Panc1 (cell line): ENCODE measurements at regions not wholly inside any gene's neighbourhood (a gene's known extent, or its start where the extent isn't known, plus 50 kb on each side); places are given as distances from the start of the nearest gene placed in this dataset.

Source experiments
- ATAC-seq: fragments of 200-7000 bp; cut with Tn5 transposase; 2 replicates; pipeline ENCODE4 v1.9.1; 2020; ENCODE audit warnings: mild to moderate bottlenecking, moderate library complexity
- BruUV-seq: library from RNA; stranded (reverse); fragments of 400-500 nt; replicated peaks from 2 replicates; lab custom pipeline; 2021; lab: Mats Ljungman, UMichigan
- CTCF ChIA-PET: fragments of 300-600 bp; sonication (Branson Sonifier 250); formaldehyde crosslinking; loops from one replicate; lab custom pipeline; 2022; ENCODE audit warnings: antibody characterized with exemption; lab: Charles Lee
- POLR2A ChIA-PET: fragments of 300-600 bp; sonication (Branson Sonifier 250); formaldehyde crosslinking; loops from one replicate; lab custom pipeline; 2022; ENCODE audit warnings: antibody characterized with exemption; lab: Charles Lee
- DNase-seq: peaks from one replicate; pipeline ENCODE4 v3.0.0-alpha.2; 2010; ENCODE audit warnings: low read depth, low spot score
- H3K27ac ChIP-seq: 2 replicates; pipeline ENCODE4 v1.5.1; 2011; ENCODE audit warnings: mild to moderate bottlenecking, low read length, inconsistent platforms
- H3K27me3 ChIP-seq: fragments of 200-500 bp; sonication (Bioruptor generic); 2 replicates; pipeline ENCODE4 v1.6.0; 2014; ENCODE audit warnings: low read length, inconsistent platforms; ENCODE audit not compliant: control insufficient read depth, insufficient read depth
- H3K36me3 ChIP-seq: fragments of 200-500 bp; sonication (Bioruptor generic); 2 replicates; pipeline ENCODE4 v1.5.1; 2014; ENCODE audit warnings: inconsistent platforms, mild to moderate bottlenecking, low read length, moderate library complexity; ENCODE audit not compliant: control insufficient read depth, insufficient read depth
- H3K4me1 ChIP-seq: 2 replicates; pipeline ENCODE4 v1.5.1; 2011; ENCODE audit warnings: inconsistent platforms, mild to moderate bottlenecking, low read length, moderate library complexity; ENCODE audit not compliant: control insufficient read depth, insufficient read depth
- H3K4me3 ChIP-seq, 2 experiments: 2 replicates each; pipeline ENCODE4 v1.5.1; 2011 to 2012; ENCODE audit warnings: low read depth in 2 of 2, low read length in 2 of 2, mild to moderate bottlenecking in 2 of 2, inconsistent platforms in 1 of 2, moderate library complexity in 1 of 2
- H3K9me3 ChIP-seq: fragments of 200-500 bp; sonication (Bioruptor generic); 2 replicates; pipeline ENCODE4 v1.5.1; 2014; ENCODE audit warnings: low read depth, mild to moderate bottlenecking, inconsistent platforms, low read length, moderate library complexity; ENCODE audit not compliant: control insufficient read depth, insufficient read depth
- POLR2AphosphoS5 ChIP-seq: IDR thresholded peaks from 2 replicates; pipeline ENCODE4 v1.6.1; 2012; ENCODE audit warnings: mild to moderate bottlenecking, low read depth, low read length, moderate library complexity
- REST ChIP-seq, 2 experiments: IDR thresholded peaks; 2 replicates each; pipeline ENCODE4 v1.6.1; 2011 to 2012; ENCODE audit warnings: low read depth in 2 of 2, control low read depth in 1 of 2, low read length in 1 of 2, mild to moderate bottlenecking in 1 of 2, moderate library complexity in 1 of 2; ENCODE audit not compliant: insufficient read depth in 1 of 2
- SIN3A ChIP-seq: IDR thresholded peaks from 2 replicates; pipeline ENCODE4 v1.6.1; 2012; ENCODE audit warnings: low read depth, mild to moderate bottlenecking, low read length, moderate library complexity, borderline replicate concordance; ENCODE audit not compliant: insufficient read depth
- TCF7L2 ChIP-seq: IDR thresholded peaks from 2 replicates; pipeline ENCODE4 v1.6.1; 2011; ENCODE audit warnings: mild to moderate bottlenecking, low read depth, low read length, inconsistent platforms
- in situ Hi-C: cut with HindIII; loops from 2 replicates; pipeline ENCODE4 v1.10.0; 2016; ENCODE audit warnings: low sequenced_read_pairs, low pct_unique_long_range_greater_than_20kb
- intact Hi-C: fragments of 100-400 bp; cut with micrococcal nuclease; formaldehyde crosslinking; loops from one replicate; pipeline ENCODE4 v1.10.0; 2022; ENCODE audit not compliant: unreplicated experiment
- TF ChIP-seq, protein P1 (sequence below): fragments of 450-650 bp; IDR thresholded peaks from 2 replicates; pipeline ENCODE4 v1.5.1; 2017; ENCODE audit warnings: mild to moderate bottlenecking

DNA sequence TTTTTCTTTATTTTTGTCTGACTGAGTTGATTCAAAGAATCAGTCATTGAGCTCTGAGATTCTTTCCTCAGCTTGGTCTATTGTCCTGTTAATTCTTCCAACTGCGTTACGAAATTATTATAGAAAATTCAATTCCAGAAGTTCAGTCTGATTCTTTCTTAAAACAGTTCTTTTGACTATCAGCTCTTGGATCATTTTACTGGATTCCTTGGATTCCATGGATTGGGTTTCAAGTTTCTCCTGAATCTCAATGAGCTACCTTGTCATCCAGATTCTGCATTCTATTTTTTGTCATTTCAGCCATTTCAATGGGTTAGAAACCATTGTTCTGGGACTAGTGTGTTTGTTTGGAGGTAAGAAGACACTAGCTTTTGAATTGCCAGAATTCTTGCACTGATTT is 169.3 kb downstream of the PCDH20 start:
- Histone ChIP-seq H3K4me1 (no peaks in the 10 kb centered on the region), H3K27ac (no peak overlapping the region), H3K9me3 (no peaks in the 10 kb centered on the region), H3K27me3 (no peaks in the 10 kb centered on the region), H3K4me3 (no peak overlapping the region), H3K36me3 (no peaks in the 10 kb centered on the region)
- intact Hi-C loops (no loop called here), in situ Hi-C loops (no loop called here)
- TF ChIP-seq REST (IDR thresholded peaks at IDR 0.05; ENCODE audit: insufficient read depth in 1 of 2, low read depth in 2 of 2, low read length in 1 of 2) (no peak), TCF7L2 (no peak), POLR2AphosphoS5 (no peak), SIN3A (no peak)
- TF ChIP-seq, protein P1, sequence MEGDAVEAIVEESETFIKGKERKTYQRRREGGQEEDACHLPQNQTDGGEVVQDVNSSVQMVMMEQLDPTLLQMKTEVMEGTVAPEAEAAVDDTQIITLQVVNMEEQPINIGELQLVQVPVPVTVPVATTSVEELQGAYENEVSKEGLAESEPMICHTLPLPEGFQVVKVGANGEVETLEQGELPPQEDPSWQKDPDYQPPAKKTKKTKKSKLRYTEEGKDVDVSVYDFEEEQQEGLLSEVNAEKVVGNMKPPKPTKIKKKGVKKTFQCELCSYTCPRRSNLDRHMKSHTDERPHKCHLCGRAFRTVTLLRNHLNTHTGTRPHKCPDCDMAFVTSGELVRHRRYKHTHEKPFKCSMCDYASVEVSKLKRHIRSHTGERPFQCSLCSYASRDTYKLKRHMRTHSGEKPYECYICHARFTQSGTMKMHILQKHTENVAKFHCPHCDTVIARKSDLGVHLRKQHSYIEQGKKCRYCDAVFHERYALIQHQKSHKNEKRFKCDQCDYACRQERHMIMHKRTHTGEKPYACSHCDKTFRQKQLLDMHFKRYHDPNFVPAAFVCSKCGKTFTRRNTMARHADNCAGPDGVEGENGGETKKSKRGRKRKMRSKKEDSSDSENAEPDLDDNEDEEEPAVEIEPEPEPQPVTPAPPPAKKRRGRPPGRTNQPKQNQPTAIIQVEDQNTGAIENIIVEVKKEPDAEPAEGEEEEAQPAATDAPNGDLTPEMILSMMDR, result no peak
- BruUV-seq, result no TSS peak
- ATAC-seq, result no peak
- DNase-seq, result no peak
- ChIA-PET POLR2A (no interaction called here), CTCF (no interaction called here)

DNA sequence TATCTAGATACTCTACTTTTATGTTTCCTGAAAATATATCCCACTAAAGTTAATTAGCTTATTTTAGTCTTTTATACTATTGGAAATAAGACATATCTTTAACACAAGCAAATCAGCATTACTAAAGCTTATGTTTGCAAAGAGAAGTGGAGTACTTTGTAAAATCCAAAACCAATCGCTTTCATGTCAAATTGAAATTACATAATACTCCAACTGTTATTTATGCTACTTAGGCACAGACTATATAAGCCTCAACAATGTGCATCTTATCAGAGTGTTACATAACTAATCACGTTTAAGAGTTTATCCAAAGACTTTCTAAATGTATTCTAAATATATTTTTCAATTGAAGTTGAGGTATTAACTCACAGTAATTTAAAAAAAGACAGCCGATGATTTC is 200.0 kb downstream of the PCDH20 start:
- no peak for TF ChIP-seq SIN3A
- TF ChIP-seq, protein P1, result no peak
- no peak for TF ChIP-seq POLR2AphosphoS5
- TF ChIP-seq TCF7L2, result no peak
- no peak for TF ChIP-seq REST (IDR thresholded peaks at IDR 0.05; ENCODE audit: insufficient read depth in 1 of 2, low read depth in 2 of 2, low read length in 1 of 2)
- H3K27ac ChIP-seq, result no peak overlapping the region
- intact Hi-C loops (no loop called here), in situ Hi-C loops (no loop called here)
- POLR2A ChIA-PET, result no interaction called here
- H3K36me3 ChIP-seq, result no peaks in the 10 kb centered on the region
- no peaks in the 10 kb centered on the region for H3K27me3 ChIP-seq
- ATAC-seq (no peak), DNase-seq (no peak)
- CTCF ChIA-PET, result no interaction called here
- BruUV-seq, result no TSS peak
- H3K9me3 ChIP-seq, result no peaks in the 10 kb centered on the region
- H3K4me1 ChIP-seq, result no peaks in the 10 kb centered on the region
- H3K4me3 ChIP-seq, result no peak overlapping the region
